HG03139 (cell line): ENCODE measurements at regions not wholly inside any gene's neighbourhood (a gene's known extent, or its start where the extent isn't known, plus 50 kb on each side); places are given as distances from the start of the nearest gene placed in this dataset.

ENCODE experiments used
- ATAC-seq: cut with Tn5 transposase; IDR thresholded peaks from one replicate; pipeline ENCODE4 v1.9.1; 2021; ENCODE audit not compliant: unreplicated experiment

DNA sequence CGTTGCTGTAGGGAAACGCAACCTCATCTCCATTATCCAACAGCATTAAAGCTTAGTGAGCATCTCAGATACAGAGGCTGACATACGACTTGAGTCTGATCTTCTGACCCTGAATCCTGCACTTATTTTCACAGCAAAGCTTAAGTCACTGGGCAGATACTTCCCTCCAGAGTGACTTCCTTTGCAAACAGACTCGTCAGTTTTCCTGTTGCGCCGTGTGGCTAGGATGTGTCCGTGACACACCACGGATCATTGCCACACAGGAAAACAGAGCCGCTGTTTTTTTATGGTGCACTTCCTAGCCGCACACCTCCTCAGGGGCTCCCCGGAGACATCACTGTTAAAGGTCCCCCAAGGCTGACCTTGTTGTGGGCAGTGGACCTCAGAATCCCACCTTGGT, 94.9 kb upstream of the MKI67 start:
- ATAC-seq: no peak

DNA sequence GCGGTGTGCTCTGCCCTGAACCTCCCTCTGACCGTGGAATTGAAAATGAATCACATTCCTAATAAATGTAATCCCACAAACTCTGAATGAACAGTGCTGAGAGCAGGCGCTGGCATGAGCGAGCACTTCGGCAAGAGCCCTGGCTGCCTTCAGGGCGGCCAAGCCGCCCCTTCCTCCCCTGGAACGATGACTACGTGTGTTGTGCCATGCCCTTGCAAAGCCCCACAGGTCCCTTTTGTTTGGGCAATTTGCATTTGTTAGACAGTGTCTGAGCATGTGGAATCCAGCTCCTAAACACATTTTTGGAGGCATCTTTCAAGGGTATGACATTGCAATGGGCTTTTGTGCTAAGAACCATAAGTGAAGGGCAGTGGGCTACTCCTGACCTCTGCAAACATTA, 95.6 kb upstream of the MKI67 start:
- no peak for ATAC-seq

DNA sequence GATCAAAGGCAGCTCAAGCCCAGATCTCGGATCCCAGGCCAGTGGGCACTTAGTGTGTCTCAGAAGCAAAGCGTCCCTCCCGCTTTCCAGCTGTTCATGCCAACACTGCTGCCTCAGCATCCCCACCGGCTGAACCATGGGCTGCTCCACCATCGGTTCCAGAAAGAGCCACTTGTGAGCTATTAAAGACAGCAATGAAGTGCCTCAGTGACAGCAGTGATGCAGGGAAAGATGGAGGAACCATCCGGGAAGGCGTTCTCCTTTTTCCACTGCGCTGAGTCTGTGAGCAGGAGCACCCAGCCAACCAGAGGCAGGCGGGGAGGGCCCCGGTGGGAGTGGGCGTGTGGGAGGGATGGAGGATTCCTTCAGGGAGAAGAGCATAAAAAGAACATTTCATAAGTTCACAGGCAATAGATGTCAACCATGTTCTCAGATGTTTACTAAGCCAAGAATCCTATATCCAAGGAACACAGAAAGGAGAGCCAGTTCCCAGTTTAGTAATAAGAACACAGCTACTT, 96.2 kb upstream of the MKI67 start:
- ATAC-seq: no peak

DNA sequence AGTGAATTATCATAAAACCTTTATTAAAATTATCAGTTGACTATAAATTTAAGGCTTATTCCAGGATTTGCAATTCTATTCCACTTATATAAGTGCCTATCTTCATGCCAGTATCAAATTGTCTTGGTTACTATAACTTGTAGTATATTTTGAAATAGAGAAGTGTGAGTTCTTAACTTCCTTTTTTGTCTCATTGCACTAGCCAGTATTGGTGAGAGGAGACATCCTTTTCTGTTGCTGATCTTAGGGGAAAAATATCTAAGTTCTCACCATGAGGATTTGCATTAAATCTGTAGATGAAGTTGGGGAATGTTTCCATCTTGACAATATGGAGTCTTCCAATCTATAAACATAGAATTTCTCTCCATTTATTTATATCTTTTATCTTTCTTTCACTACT, 104.2 kb upstream of the MKI67 start:
- no peak for ATAC-seq

GRCh38 chr10:128233422-128233821, 107.2 kb upstream of the MKI67 start:
- no peak for ATAC-seq

GRCh38 chr10:128237710-128238109, 111.5 kb upstream of the MKI67 start:
- no peak for ATAC-seq

- ATAC-seq: no peak
Observed at GRCh38 chr10:128241023-128241422, 114.8 kb upstream of the MKI67 start.

GRCh38 chr10:128242641-128243040, 116.4 kb upstream of the MKI67 start:
- ATAC-seq: no peak

DNA sequence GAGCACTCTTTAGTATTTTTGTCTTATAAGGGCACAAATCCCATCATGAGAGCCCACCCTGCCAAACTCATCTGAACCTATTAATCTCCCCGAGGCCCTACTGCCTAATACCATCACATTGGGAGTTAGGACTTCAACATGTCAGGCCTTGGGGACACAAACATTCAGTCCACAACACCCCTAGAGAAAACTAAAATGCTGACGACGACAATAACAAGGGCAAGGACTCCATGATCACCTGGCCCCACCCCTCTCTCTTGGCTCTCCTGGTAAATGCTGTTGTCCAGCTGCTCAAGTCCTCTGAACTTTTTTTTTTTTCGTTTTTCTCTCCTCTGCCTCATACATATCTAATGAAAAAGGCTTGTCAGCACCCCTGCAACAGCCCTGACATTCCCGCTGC, 118.8 kb upstream of the MKI67 start:
- no peak for ATAC-seq

DNA sequence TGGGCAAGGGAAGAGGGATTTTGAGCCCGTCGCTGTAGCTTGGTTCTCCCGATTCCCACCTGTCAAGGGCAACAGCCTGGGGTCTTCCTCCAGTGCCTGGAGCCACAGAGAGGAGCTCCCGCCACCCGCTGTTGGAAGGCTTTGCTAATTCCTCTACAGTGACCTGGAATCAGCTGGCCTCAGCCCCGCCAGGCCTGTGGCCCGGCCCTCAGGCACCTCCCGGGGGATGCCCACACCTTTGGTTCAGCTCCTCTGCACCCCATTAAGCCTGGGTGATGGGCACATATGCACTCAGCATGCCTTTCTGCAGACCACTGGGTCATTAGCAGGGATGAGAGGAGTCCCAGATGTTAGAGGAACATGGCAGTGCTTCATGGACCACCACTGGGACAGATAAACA, 121.4 kb upstream of the MKI67 start:
- ATAC-seq: no peak

- no peak for ATAC-seq
Observed at GRCh38 chr10:128254476-128254875, 128.3 kb upstream of the MKI67 start.

GRCh38 chr10:128257428-128257827, 131.2 kb upstream of the MKI67 start:
- ATAC-seq: no peak

GRCh38 chr10:128258421-128258976, 132.3 kb upstream of the MKI67 start:
- ATAC-seq: no peak

- ATAC-seq: no peak
Observed at GRCh38 chr10:128263891-128264688, 137.9 kb upstream of the MKI67 start.

DNA sequence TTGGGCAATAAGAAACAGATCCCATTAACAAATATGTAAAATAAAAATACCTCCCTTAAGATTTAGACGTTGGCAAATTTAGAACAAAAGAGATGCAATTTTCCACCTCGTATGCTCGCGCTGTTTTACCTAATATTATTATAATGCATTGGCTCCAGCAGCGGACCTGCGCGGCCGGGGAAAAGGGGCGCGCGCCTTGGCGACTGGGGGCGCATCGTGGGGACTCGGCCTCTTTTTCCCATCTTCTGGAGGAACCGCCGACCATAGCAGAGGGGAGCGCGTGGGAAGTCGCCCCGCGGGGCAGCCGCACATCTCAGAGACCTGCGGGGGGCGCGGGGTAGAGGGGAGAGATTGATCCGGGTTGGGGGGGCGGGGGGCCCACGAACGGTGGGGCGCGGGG, 139.4 kb upstream of the MKI67 start:
- ATAC-seq: no peak

DNA sequence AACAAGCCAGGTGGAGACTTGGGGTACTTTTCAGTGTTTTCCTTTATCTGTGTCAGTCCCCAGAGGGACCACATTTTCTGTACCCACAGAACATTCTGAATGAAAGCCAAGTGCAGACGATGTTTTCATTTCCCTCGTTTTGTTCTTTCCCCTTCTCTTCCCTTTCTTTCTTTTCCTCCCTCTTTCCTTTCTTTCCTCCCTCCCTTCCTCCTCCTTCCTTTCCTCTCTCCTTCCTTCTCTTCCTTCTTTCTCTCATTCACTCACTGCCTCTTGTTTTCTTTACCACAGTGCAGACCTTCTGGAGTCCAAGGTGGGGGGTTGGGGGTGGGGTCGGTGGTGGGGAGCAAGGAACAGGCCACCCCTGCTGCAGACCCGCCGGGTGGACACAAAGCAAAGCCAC, 141.4 kb upstream of the MKI67 start:
- ATAC-seq: no peak

DNA sequence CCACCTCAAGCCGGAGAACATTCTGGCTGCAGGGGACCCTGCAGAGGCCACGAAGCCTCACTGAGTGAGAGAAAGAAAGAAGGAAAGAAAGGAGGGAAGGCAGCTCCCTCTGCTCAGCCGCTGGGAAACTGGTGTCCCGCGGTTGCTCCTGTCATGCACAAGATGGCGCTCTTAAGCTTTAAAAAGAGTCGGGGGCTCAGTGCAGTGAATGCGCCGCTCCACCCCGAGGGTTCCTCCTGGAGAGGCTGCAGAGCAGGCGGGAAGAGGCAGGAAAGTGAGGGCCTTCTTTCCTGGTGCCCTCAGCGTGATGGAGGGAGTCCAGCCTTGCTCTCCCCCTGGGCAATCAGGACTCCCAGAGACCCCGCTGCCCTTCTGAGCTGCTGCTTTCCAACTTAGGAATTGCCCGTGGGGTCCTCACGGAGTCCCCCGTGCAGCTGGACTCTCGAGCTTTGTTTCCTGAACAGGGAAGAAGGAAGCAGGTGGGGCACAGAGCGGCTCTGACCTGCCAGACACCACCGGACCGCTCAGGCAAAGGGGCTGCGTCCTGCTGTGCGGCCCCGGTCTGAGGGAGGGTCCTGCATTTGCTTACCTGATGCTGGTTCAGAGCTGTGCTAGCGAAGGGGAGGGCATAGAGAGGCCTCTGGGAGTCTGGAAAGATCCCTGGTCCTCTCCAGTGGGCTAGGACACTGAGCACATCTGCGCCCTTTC, 141.9 kb upstream of the MKI67 start:
- ATAC-seq: no peak

GRCh38 chr10:128274938-128275337, 148.7 kb upstream of the MKI67 start:
- no peak for ATAC-seq

- no peak for ATAC-seq
Observed at GRCh38 chr10:128275388-128276177, 149.4 kb upstream of the MKI67 start.

DNA sequence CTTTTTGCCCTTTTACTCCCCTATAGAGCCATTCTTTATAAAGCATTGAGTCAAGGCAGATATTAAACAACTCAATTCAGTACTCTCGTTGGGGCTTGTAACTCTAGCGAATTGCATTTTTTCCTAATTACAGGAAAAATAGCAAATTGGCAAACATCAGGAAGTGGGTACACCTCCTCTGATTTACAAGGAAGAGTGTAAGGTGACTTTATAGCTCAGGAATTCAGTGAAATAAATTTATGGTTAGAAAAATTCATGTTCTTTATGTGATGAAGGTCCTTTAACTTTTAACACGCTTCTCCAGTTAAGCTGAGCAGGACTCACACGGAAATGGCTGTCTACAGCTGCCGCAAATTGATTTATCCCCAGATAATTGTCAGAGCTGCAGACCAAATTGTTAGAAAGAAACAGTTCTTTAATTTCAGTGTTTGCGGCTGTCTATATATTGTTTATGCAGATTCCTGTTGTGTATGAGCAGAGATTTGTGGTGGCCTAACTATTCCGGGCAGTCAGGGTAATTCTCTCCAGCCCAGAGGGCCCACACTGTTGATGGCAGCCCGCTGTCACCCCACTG, 151.1 kb upstream of the MKI67 start:
- ATAC-seq: no peak

DNA sequence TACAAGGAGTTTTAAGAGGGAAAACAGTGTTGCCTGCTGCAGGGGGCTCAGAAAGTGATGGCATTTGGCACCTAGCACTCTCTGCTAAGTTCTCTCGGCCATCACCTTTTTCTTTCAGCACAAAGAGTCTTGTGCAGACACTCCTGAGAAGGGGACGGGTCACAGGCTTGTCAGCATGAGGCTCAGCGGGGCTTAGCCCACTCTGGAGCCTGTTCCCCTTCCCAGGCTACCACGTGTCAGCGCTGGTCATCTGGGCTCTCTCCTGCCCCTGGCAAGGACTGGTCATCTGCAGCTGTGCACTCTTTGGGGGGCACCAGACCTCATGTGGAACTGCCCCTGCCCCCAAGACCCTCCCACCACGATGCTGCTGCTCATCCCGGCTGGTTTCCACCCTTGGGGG, 152.1 kb upstream of the MKI67 start:
- ATAC-seq: no peak
